Astrocyte (in vitro differentiated cells and primary cell): ENCODE measurements at regions not wholly inside any gene's neighbourhood (a gene's known extent, or its start where the extent isn't known, plus 50 kb on each side); places are given as distances from the start of the nearest gene placed in this dataset.

Source experiments
- DNase-seq: peaks from one replicate; pipeline ENCODE4 v3.0.0-alpha.2; 2010; ENCODE audit warnings: low read depth
- FAIRE-seq: peaks from 2 replicates; lab custom pipeline; 2011; peaks lifted over from hg19 to GRCh38; lab: Jason Lieb, UNC
- H2AFZ ChIP-seq: 2 replicates; pipeline ENCODE4 v1.6.0; 2012; ENCODE audit warnings: low read depth, low read length, inconsistent platforms
- H3K27ac ChIP-seq: 2 replicates; pipeline ENCODE4 v1.5.1; 2011; ENCODE audit warnings: low read depth, low read length, inconsistent platforms
- H3K27me3 ChIP-seq: 2 replicates; pipeline ENCODE4 v1.6.0; 2011; ENCODE audit warnings: low read length, inconsistent platforms; ENCODE audit not compliant: insufficient read depth
- H3K36me3 ChIP-seq: 2 replicates; pipeline ENCODE4 v1.5.1; 2011; ENCODE audit warnings: low read length, inconsistent platforms; ENCODE audit not compliant: insufficient read depth
- H3K4me1 ChIP-seq: 2 replicates; pipeline ENCODE4 v1.5.1; 2011; ENCODE audit warnings: low read length, inconsistent platforms; ENCODE audit not compliant: insufficient read depth
- H3K4me2 ChIP-seq: 2 replicates; pipeline ENCODE4 v1.6.0; 2012; ENCODE audit warnings: low read length, inconsistent platforms
- H3K4me3 ChIP-seq: 2 replicates; pipeline ENCODE4 v1.5.1; 2011; ENCODE audit warnings: low read depth, mild to moderate bottlenecking, low read length, inconsistent platforms; ENCODE audit not compliant: insufficient read depth
- H3K79me2 ChIP-seq: 2 replicates; pipeline ENCODE4 v1.6.0; 2012; ENCODE audit warnings: mild to moderate bottlenecking, low read length, inconsistent platforms; ENCODE audit not compliant: insufficient read depth
- H3K9ac ChIP-seq: 2 replicates; pipeline ENCODE4 v1.6.0; 2012; ENCODE audit warnings: mild to moderate bottlenecking, low read length, inconsistent platforms
- H3K9me3 ChIP-seq: 2 replicates; pipeline ENCODE4 v1.5.1; 2012; ENCODE audit warnings: low read depth, mild to moderate bottlenecking, low read length, inconsistent platforms; ENCODE audit not compliant: insufficient read depth
- H4K20me1 ChIP-seq: 2 replicates; pipeline ENCODE4 v1.6.0; 2012; ENCODE audit warnings: low read length, inconsistent platforms; ENCODE audit not compliant: insufficient read depth
- H3K27ac Mint-ChIP-seq: one replicate; pipeline ENCODE4 v1.8.0; 2021; ENCODE audit warnings: mild to moderate bottlenecking, mixed read lengths; ENCODE audit not compliant: unreplicated experiment
- H3K27me3 Mint-ChIP-seq: one replicate; pipeline ENCODE4 v1.8.0; 2021; ENCODE audit warnings: low read depth, mixed read lengths; ENCODE audit not compliant: unreplicated experiment
- H3K36me3 Mint-ChIP-seq: one replicate; pipeline ENCODE4 v1.8.0; 2021; ENCODE audit warnings: low read depth, mixed read lengths; ENCODE audit not compliant: unreplicated experiment
- H3K4me1 Mint-ChIP-seq: one replicate; pipeline ENCODE4 v1.8.0; 2021; ENCODE audit warnings: low read depth, mixed read lengths; ENCODE audit not compliant: unreplicated experiment
- H3K4me3 Mint-ChIP-seq: one replicate; pipeline ENCODE4 v1.8.0; 2021; ENCODE audit warnings: mild to moderate bottlenecking, moderate library complexity, mixed read lengths; ENCODE audit not compliant: unreplicated experiment
- H3K9me3 Mint-ChIP-seq: one replicate; pipeline ENCODE4 v1.8.0; 2021; ENCODE audit warnings: mild to moderate bottlenecking, mixed read lengths; ENCODE audit not compliant: unreplicated experiment
- CTCF ChIP-seq: IDR thresholded peaks from 2 replicates; pipeline ENCODE4 v1.5.1; 2011; ENCODE audit warnings: low read depth, mild to moderate bottlenecking, inconsistent platforms, low read length, moderate library complexity; ENCODE audit not compliant: insufficient read depth
- EZH2 ChIP-seq: IDR thresholded peaks from 2 replicates; pipeline ENCODE4 v1.6.1; 2012; ENCODE audit warnings: mild to moderate bottlenecking, low read length, inconsistent platforms; ENCODE audit not compliant: insufficient read depth

DNA sequence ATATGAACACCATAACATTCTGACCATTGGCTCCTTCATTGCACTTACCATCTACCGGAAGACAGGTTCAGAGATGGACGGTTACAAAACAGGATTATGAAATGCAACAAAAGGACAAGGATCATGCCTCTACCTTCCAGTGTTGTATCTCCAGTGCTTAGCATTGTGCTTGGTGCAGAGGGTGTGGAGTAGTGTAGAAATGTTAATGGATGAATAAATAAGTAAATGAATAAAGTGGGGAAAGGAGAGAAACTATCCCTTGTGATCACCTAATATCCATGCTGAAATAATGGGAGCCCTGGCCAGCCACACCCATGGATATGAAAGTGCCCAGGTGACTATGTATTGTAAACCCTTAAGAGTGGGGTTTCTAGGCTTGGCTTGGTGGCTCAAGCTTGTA lies 344.8 kb upstream of the LMCD1 start:
- Histone ChIP-seq H3K4me2 (no peak overlapping the region), H3K27ac (no peak overlapping the region), H3K79me2 (no peaks in the 10 kb centered on the region), H3K27me3 (no peaks in the 10 kb centered on the region), H2AFZ (no peak overlapping the region), H4K20me1 (no peaks in the 10 kb centered on the region), H3K4me3 (no peak overlapping the region), H3K9ac (no peak overlapping the region), H3K4me1 (no peaks in the 10 kb centered on the region), H3K9me3 (no peaks in the 10 kb centered on the region), H3K36me3 (no peaks in the 10 kb centered on the region)
- no peak overlapping the region for H3K4me3 Mint-ChIP-seq
- H3K27me3 Mint-ChIP-seq, result peaks cover 3% of the 10 kb centered on the region
- no peaks in the 10 kb centered on the region for H3K36me3 Mint-ChIP-seq
- H3K9me3 Mint-ChIP-seq, result peaks cover 2% of the 10 kb centered on the region
- DNase-seq (no peak), FAIRE-seq (no peak)
- TF ChIP-seq CTCF (no peak), EZH2 (no peak)
- no peaks in the 10 kb centered on the region for H3K4me1 Mint-ChIP-seq
- H3K27ac Mint-ChIP-seq, result no peak overlapping the region

DNA sequence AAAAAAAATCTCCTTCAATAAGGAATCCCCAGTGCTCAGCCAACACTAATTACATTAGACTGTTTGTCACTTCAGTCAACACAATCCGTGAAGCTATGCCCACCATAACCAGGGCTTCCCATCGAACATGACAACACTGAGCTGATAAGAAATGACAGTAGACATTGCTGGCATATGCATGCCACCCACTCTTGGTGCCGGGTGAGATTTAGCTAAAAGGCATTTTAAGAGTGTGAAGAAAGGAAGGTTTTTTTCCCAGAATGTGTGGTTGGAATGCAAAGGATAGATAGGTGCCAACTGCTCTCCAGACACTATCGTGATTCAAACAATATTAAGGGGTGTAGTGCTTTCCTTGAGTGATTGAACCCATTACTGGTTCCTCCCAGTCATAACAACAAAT lies 344.0 kb upstream of the LMCD1 start:
- H2AFZ ChIP-seq, result no peak overlapping the region
- no peak overlapping the region for H3K4me2 ChIP-seq
- H3K36me3 Mint-ChIP-seq, result no peaks in the 10 kb centered on the region
- H3K9ac ChIP-seq, result no peak overlapping the region
- no peaks in the 10 kb centered on the region for H3K79me2 ChIP-seq
- peaks cover 2% of the 10 kb centered on the region for H3K9me3 Mint-ChIP-seq
- no peak overlapping the region for H3K4me3 Mint-ChIP-seq
- no peaks in the 10 kb centered on the region for H3K4me1 Mint-ChIP-seq
- H3K4me1 ChIP-seq, result no peaks in the 10 kb centered on the region
- H3K4me3 ChIP-seq, result no peak overlapping the region
- no peak for TF ChIP-seq EZH2
- H3K27ac Mint-ChIP-seq, result no peak overlapping the region
- H3K27me3 Mint-ChIP-seq, result peaks cover 4% of the 10 kb centered on the region
- H3K27ac ChIP-seq, result no peak overlapping the region
- no peaks in the 10 kb centered on the region for H3K36me3 ChIP-seq
- no peaks in the 10 kb centered on the region for H4K20me1 ChIP-seq
- no peaks in the 10 kb centered on the region for H3K27me3 ChIP-seq
- DNase-seq (no peak), FAIRE-seq (no peak)
- H3K9me3 ChIP-seq, result no peaks in the 10 kb centered on the region

DNA sequence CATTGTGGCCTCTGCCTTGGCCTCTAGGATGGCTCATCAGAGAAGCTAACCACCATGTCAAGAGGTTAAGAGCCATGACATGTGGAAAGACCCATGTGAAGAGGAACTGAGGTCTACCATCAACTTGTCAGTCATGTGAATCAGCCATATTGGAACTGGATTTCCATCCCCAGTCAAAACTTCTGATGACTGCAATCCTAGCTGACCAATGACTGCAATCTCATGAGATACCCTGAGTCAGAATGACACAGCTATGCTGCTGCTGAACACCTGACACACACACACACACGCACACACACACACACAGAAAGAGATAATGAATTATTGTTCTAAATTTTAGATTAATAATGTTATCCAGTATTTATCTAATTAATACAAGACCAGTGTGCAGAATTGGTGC lies 337.5 kb upstream of the LMCD1 start:
- H2AFZ ChIP-seq, result no peak overlapping the region
- DNase-seq, result no peak
- Mint-ChIP-seq H3K4me3 (no peak overlapping the region), H3K27ac (no peak overlapping the region), H3K27me3 (peaks cover 4% of the 10 kb centered on the region), H3K36me3 (no peaks in the 10 kb centered on the region), H3K9me3 (peaks cover 1% of the 10 kb centered on the region), H3K4me1 (no peaks in the 10 kb centered on the region)
- no peaks in the 10 kb centered on the region for H3K79me2 ChIP-seq
- no peak overlapping the region for H3K4me2 ChIP-seq
- no peak overlapping the region for H3K4me3 ChIP-seq
- H3K4me1 ChIP-seq, result no peaks in the 10 kb centered on the region
- H3K27me3 ChIP-seq, result no peaks in the 10 kb centered on the region
- FAIRE-seq, result no peak
- H3K27ac ChIP-seq, result no peak overlapping the region
- H4K20me1 ChIP-seq, result no peaks in the 10 kb centered on the region
- TF ChIP-seq CTCF (no peak), EZH2 (no peak)
- H3K36me3 ChIP-seq, result no peaks in the 10 kb centered on the region
- H3K9ac ChIP-seq, result no peak overlapping the region
- H3K9me3 ChIP-seq, result no peaks in the 10 kb centered on the region
